ENCODE measurements at regions not wholly inside any gene's neighbourhood (a gene's known extent, or its start where the extent isn't known, plus 50 kb on each side); places are given as distances from the start of the nearest gene placed in this dataset.

DNA sequence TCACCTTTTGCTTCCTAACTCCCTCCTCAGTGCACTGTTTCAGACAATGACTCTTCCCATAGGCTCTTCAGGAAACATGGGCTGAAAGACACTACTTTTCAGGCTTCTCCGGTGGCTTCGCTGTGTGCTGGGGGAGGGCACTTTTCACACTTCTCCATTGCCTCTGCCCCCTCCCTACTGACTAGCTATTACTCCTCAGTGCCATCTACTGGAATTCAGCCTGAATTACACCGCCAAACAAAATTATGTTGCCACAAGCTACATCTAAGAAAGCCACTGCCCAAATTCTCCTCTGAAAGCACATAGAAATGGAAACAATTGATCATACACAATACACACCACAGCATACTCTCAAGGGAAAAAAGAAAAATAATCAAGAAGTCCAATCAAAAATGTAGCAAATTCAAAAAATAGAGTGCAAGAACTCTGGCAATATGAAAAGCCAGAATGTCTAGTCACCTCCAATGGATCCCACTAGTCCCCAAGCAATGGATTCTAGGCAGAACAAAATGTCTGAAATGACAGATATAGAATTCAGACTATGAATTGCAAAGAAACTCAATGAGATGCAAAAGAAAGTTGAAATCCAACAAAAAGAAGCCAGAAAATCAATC is 1139.4 kb upstream of the GYPC start:
- TF ChIP-seq, protein P1, sequence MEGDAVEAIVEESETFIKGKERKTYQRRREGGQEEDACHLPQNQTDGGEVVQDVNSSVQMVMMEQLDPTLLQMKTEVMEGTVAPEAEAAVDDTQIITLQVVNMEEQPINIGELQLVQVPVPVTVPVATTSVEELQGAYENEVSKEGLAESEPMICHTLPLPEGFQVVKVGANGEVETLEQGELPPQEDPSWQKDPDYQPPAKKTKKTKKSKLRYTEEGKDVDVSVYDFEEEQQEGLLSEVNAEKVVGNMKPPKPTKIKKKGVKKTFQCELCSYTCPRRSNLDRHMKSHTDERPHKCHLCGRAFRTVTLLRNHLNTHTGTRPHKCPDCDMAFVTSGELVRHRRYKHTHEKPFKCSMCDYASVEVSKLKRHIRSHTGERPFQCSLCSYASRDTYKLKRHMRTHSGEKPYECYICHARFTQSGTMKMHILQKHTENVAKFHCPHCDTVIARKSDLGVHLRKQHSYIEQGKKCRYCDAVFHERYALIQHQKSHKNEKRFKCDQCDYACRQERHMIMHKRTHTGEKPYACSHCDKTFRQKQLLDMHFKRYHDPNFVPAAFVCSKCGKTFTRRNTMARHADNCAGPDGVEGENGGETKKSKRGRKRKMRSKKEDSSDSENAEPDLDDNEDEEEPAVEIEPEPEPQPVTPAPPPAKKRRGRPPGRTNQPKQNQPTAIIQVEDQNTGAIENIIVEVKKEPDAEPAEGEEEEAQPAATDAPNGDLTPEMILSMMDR (IDR thresholded peaks at IDR 0.05; ENCODE audit: low read length) = peak; percentile 88
- TF ChIP-seq EZH2 (optimal IDR thresholded peaks at IDR 0.05; ENCODE audit: low read depth, low read length) (no peak), EZH2phosphoT487 (IDR thresholded peaks at IDR 0.05; ENCODE audit: low read length) (no peak)
